Cardiac septum (tissue), 1 donor: ENCODE measurements at regions not wholly inside any gene's neighbourhood (a gene's known extent, or its start where the extent isn't known, plus 50 kb on each side); places are given as distances from the start of the nearest gene placed in this dataset.
"Not testable (repeated sequence)": the region's sequence is repeated elsewhere in the genome, so short reads cannot be mapped to it uniquely, and the experiment has no call there.

ENCODE experiments used
- DNase-seq: peaks from one replicate; pipeline ENCODE4 v3.0.0-alpha.2; 2020; ENCODE audit warnings: low spot score
- intact Hi-C: fragments of 100-400 bp; cut with DNase I; formaldehyde crosslinking; loops from one replicate; pipeline ENCODE4 v1.14.0; 2022
- donor health status: DM: no; HTN: no; CAD: no.

GRCh38 chr12:4160314-4161040, 113.1 kb upstream of the CCND2 start:
- intact Hi-C loops: no loop called here
- no peak for DNase-seq

DNA sequence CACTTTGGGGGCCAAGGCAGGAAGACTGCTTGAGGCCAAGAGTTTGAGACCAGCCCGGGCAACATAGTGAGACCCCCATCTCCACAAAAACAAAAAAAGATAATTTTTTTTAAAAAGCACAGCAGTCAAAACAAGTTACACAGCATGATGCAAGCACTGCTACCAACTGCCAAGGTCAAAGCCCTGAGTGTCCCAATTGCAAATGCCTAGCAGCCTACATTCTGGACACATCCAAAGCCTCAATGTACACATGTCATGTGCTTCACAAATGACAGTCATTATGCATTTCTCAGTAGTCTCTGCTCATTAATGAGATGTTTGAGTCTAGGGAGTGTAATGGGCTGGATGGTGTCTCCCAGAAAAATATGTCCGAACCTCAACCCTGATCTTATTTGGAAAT, 113.7 kb upstream of the CCND2 start:
- intact Hi-C loops: no loop called here
- DNase-seq: no peak

GRCh38 chr12:4158306-4158705, 115.3 kb upstream of the CCND2 start:
- no peak for DNase-seq
- intact Hi-C loops: no loop called here

- DNase-seq: no peak
- intact Hi-C loops: no loop called here
Measured at GRCh38 chr12:4157122-4157521, 116.4 kb upstream of the CCND2 start.

GRCh38 chr12:4156317-4156716, 117.2 kb upstream of the CCND2 start:
- DNase-seq: no peak
- intact Hi-C loops: no loop called here

- intact Hi-C loops: no loop called here
- DNase-seq: no peak
Measured at GRCh38 chr12:4154672-4155225, 118.8 kb upstream of the CCND2 start.

GRCh38 chr12:4153343-4153892, 120.1 kb upstream of the CCND2 start:
- no peak for DNase-seq
- intact Hi-C loops: no loop called here

- no peak for DNase-seq
- intact Hi-C loops: no loop called here
Measured at GRCh38 chr12:4152145-4152795, 121.3 kb upstream of the CCND2 start.

- intact Hi-C loops: no loop called here
- no peak for DNase-seq
Measured at GRCh38 chr12:4151362-4152121, 122.0 kb upstream of the CCND2 start.

GRCh38 chr12:4150355-4150754, 123.2 kb upstream of the CCND2 start:
- intact Hi-C loops, DNase-seq: not testable (repeated sequence)

GRCh38 chr12:4148418-4149056, 125.0 kb upstream of the CCND2 start:
- no peak for DNase-seq
- intact Hi-C loops: no loop called here

DNA sequence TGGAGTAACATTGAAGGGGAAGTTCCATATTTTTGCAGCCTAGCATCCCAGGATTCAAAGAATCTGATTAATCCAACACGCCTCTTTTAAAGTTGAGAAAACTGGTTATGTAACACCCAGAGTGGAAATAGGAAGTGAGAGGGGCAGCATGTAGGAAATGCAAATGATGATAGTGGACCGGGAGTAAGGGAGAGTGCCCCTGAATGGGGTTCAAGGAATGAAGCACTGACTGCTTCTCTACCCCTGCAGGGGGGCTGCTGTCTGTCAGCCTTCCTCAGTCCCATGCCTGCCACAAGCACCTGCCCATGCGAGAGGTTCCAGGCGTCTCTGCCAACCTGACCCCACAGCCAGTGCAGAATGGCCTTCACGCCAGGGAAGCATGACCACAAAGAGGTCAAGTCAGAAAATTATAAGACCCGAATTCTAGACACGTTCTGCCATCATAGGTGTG, 126.5 kb upstream of the CCND2 start:
- DNase-seq: no peak
- intact Hi-C loops: no loop called here

GRCh38 chr12:4145990-4146859, 127.3 kb upstream of the CCND2 start:
- DNase-seq: no peak
- intact Hi-C loops: no loop called here

DNA sequence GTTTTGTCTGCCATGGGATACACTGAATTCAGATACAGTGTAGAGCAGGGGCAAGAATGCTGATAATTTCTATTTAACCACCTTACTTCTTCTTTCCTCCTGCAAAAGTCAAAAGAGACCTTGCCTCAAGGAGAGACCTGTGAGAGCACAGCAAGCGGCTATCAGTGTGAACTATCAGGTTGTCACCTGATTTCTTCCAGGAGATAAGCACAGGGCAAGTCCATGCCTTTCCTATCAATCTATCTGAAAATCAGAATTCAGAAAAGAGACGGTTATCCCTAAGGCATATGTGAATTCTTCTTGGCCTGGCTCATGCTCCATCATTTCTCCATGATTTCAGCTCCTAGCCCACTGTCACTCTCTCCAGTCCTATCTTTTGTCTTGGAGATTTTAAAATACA, 128.9 kb upstream of the CCND2 start:
- intact Hi-C loops: no loop called here
- DNase-seq: no peak

- intact Hi-C loops: no loop called here
- DNase-seq: no peak
Measured at GRCh38 chr12:4143896-4144295, 129.7 kb upstream of the CCND2 start.

DNA sequence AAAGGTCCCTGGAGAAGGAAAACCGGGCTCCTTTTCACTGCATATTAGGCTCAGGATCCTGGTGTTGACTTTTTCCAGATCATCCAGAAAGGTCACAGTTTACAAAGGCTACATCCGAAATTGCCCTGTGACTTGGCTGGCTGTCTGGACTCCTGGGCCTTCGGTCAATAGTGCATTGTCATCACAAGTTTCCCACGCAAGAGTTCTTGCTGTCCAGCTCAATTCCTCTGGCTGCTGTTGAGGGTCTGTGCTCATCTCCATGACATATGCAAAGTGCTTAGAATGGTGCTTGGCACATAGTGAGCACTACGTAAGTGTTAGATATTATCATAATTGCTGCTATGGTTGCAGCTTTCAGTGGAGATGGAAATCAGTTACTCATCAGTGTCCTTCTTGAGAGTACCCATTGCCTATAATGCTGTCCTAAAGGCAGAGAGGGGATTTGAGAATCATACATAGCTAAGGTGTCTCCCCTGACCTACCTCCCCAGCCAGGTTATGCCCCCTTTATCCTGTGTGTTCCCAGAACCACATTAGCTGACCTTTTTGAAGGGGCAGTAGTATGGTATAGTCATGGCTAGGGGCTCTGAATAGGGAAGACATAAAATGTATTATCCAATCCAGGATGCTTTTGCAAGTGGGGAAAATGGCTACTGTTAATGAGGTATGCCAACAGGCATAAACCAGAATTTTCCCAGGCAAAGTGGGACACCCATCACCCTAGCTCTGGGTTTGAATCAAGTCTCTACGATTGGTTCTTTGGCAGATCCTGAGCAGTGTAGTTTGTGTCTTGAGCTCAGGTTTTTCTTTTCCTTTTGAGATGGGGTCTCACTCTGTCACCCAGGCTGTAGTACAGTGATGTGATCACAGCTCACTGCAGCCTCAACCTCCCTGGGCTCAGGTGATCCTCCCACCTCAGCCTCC, 132.0 kb upstream of the CCND2 start:
- DNase-seq: no peak
- intact Hi-C loops: no loop called here

GRCh38 chr12:4140581-4141301, 132.8 kb upstream of the CCND2 start:
- intact Hi-C loops: no loop called here
- no peak for DNase-seq
